Stimulated activated CD8-positive, alpha-beta memory T cell treated with anti-CD3 and anti-CD28 coated beads, Interleukin-4, amount 100 ng/mL, for 24 hours (primary cell): ENCODE measurements at regions not wholly inside any gene's neighbourhood (a gene's known extent, or its start where the extent isn't known, plus 50 kb on each side); places are given as distances from the start of the nearest gene placed in this dataset.

Experiments used
- DNase-seq: peaks from one replicate; pipeline ENCODE4 v3.0.0-alpha.2; 2020; ENCODE audit warnings: low read depth

DNA sequence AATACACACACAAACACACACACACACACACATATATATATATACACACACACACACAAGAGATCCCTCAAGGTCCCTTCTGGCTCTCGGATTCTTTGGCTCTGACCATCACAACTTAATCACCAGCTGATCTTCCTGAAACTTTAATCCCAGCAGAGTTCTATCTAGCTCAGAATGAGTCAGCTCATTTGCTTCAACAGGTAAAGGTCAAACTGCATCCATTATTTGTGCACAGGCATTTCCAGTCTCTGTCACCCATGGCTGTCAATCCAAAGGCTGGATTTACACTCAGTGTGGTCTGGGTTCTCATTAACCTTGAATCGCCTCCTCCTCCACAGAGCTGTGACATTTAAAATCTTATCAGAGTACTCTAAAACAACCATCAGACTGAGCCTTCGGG, 113.3 kb upstream of the TMPO start:
- DNase-seq: no peak

DNA sequence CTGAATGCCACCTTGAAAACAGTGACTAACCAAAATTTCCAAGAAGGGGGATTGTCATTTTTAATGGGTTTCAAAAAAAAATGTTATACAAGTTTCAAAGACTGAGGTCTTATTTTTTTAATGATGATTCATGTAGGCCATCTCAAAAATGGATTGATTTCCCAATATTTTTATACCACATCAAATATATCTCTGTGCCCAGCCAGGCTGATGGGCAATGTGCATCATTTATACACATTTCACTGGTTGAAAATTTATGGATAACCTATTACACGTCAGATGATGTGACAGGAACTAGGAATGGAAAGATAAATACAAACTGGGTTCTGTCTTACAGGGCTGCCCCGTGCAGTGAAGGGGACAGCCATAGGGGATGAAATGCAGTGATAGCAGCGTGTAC, 112.7 kb upstream of the TMPO start:
- DNase-seq: no peak

DNA sequence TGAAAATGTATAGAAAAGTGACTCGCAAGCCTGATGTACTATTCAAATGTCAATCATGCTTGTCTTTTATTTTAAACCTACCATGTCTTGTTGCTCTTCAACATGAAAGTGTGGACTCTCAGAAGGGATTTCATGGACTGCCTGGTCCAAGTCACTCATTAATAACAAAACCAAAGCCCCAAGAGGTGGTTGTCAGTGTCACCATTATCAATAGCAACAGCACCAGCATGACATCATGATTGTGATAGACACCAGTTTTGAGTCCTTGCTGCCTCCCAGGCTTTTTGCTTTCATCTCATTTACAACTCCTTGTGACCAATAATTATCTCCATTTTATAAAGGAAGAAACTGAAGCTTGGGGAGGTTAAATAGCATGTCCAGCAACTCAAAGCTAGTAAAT, 112.0 kb upstream of the TMPO start:
- no peak for DNase-seq

DNA sequence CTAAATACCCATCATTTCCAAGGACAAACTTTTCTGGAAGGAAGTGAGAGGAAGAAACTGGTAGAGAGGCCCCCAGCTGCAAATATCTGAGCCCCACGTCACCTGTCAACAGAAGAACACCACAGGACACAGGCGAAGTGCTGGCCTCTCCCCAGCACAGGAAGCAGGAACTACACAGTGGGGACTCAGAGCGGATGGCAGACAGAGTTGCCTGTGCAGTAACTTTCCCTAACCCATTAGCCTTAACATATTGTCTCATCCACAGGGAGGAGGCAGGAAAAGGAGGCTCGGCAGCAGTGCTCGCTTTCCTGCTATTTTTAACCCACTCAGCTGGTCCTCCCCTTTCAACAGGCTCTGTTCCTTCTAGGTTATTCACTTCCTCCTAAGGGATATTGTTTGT, 111.5 kb upstream of the TMPO start:
- no peak for DNase-seq

- DNase-seq: no peak
These were observed 109.5 kb upstream of the TMPO start for GRCh38 chr12:98405805-98406366.

- no peak for DNase-seq
These were observed 109.0 kb upstream of the TMPO start for GRCh38 chr12:98406378-98406777.

DNA sequence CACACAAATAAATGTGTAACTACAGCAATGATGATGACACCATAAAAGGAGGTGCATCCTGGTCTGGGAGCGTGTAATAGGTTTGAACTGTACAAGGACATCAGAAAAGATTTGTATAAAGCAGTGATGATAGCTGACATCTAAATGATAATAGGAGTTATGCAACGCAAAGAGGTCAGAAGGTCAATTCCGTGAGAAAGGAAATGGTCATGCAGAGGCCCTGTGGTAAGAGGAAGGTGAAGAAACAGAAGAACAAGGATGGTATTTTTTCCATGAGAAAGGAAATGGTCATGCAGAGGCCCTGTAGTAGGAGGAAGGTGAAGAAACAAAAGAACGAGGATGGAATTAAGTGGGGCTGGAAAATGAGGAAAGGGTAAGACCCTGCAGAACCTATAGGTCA, 106.7 kb upstream of the TMPO start:
- no peak for DNase-seq

DNA sequence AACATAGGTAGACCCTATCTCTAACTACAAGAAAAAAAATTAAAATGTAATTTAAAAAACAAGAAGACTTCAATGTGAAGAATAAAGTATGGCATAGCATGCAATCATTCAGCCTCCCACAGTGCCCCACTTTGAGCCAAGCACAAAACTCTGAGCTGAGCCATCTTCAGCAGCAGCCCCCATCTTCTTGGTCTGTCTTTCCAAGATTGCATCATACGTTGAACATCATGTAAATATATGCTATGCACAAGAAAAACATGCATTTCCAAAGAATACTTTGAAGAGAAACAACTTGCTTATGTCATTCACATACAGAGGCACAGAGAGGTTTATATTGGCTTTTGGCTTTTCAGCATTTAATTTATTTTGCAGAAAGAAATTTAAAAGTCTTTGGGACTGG, 105.8 kb upstream of the TMPO start:
- DNase-seq: no peak

- DNase-seq: no peak
These were observed 105.0 kb upstream of the TMPO start for GRCh38 chr12:98410356-98410755.

- DNase-seq: no peak
These were observed 98.5 kb upstream of the TMPO start for GRCh38 chr12:98416845-98417244.

- no peak for DNase-seq
These were observed 98.1 kb upstream of the TMPO start for GRCh38 chr12:98417266-98417665.

DNA sequence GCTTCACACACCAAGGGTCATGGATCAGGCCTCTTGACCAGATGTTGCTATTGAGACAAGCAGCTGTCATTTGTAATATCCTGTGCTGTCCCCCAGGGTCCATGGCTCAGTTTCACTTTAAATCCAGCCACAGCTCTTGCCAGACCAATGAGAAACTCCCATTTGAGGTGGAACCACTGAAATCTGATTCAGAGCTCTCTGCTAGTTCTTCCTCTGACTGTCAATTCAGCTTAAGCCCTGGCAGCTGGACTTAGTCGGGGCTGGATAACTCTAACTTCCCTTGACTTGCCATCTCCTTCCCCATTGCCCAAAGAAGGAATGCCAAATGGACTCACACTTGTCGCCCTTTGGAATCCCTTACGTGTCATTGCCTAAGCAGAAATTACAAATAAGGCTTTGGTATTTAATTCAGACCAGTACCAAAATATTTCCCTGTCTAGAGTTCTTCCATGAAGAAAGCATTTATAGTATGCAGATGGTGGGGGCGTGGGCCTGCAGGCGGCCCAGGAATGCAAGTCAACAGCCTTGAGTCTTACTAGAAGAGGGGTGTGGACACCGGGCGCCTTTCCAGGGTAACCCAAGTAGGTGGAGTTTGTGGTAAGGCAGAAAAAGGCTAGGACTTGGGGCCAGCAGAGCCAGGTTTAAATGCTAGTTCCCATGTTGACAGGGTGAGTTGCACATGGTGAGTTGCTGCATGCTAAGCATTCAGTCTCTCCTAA, 96.9 kb upstream of the TMPO start:
- DNase-seq: no peak

DNA sequence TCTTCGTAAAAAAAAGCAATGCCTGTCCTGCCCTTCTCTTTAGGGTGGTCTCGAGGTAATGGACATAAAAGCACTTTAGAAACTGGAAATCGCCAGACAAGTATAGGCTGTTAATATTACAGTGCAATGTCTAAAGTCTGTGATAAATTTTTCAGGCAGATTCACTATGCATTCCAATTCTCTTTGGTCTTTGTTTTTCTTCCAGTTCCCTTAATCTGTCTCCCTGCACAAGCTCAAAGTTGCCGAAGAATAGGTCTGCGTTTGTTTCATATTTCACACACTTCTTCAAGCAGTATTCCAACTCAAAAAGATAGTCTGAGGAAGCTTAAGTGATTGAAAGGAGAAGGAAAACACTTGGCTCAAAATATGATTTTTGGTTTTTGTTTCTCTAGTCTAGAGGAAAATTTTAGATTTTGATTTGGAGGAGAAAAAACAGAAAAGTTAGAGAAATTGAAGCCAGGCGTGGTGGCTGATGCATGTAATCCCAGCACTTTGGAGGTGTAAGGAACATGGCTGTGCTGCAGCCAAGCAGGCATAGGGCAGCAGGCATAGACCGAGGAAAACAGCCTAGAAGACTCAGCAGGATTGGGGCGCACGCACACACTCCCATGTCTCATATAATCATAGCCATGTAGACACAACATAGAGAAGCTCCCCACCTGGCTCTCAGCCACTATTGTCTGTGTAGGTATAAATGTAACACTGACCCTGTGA, 96.2 kb upstream of the TMPO start:
- DNase-seq: no peak

DNA sequence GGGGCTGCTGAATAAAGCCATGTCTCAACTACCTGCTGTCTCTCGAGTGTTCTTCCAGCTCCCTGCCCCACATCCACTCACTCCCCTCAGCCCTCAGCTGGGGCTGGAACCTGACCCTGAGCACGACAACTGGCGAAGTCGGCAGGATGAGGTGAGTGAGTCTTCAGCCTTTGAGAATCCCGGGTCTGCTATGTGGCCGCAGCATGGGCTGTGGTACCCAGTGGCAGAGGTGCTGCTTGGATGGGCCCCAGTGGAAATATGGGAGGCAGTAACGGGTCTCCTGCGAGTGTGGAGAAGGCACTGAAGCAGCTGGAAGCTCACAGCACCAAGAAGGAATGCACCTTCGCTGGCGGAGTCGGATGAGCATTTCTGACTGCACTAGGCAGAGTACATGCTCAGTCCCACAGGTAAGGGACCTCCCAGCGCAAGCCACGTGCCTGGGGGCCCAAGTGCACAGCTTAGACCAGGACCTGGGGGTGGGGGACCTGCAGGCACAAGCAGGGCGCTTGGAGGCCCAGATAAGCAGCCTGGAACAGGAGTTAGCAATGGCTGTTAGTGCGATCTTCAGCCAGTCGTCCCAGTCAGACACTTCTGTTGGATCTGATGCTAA, 95.5 kb upstream of the TMPO start:
- no peak for DNase-seq

GRCh38 chr12:98420461-98420860, 94.9 kb upstream of the TMPO start:
- no peak for DNase-seq

DNA sequence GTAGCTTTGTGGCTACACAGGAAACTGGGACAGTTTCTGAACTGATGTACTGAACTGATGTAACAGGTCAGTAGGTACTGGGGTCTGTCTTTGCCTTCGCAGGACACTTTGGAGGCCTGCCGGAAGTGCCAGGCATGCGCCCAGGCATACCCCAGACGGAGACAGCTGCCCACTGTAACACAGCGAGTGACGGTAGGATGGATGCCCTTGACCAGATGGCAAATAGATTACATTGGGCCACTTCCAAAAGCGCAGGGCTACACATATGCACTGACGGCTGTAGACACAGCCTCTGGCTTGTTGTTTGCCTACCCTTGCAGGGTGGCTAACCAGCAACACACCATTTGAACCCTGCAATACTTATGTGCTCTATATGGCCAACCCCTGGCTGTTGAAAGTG, 94.1 kb upstream of the TMPO start:
- DNase-seq: no peak

- no peak for DNase-seq
These were observed 93.0 kb upstream of the TMPO start for GRCh38 chr12:98422359-98422758.

GRCh38 chr12:98422812-98423211, 92.6 kb upstream of the TMPO start:
- no peak for DNase-seq

GRCh38 chr12:98423963-98424362, 91.4 kb upstream of the TMPO start:
- DNase-seq: no peak

DNA sequence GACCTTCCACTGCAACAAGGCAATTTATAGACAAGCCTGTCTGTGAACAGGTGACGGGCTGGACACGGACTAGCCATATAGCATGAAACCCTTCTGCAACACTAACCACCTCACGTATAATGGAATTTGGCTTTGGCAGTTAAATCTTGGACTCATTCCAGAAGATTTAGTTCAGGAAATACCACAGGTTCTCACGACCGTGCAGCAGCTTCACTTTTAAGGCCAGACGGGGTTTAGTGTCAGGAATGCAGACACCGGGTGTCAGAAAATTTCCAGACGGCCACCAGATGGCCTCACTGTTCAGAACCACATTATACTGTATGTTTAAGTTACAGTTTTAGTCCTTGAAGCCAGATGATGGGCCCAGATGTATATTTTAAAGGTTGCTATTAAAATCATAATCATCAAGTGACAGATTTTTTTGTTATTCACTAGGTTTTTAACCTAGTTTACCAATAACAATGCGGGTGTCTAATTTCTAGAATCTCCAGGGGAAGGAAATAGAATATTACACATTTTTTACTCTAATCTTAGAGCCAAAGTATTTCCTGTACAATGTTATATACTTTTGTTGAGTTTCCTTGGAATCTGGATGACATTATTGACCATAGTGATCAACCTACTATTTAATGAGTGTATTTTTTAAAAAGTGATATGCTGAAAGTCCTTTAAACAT, 90.5 kb upstream of the TMPO start:
- peak; percentile 13 for DNase-seq

GRCh38 chr12:98425859-98426258, 89.5 kb upstream of the TMPO start:
- no peak for DNase-seq

DNA sequence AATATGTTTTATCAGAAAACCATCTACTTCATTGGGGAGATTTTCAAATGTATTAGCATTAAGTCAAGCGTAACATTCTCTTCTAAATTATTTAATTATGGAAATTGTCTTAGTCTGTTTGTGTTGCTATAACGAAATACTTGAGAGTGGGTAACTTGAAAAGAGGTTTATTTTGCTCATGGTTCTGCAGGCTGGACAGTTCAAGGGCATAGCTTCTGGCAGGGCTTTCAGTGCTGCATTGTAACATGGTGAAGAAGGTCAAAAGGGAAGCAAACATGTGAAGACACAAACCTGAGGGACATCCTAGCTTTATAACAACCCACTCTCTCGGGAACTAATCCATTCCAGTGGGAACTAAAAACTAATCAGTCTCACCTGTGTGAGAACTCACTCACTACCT, 84.3 kb upstream of the TMPO start:
- no peak for DNase-seq

DNA sequence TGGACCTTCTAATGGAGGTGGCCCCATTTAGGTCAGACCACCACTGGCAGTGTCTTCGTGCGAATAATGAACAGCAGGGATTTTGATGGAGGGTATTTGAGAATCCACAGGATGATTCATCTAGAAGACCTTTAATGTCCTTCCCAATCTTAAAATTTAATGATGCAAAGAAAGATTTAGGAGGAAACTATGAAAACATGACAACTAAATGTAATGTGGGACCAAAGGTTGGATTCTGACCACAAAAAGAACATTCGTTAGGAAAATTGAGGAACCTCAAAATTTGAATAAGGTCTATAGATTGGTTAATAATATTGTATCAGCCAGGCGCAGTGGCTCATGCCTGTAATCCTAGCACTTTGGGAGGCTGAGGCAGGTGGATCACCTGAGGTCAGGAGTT, 78.2 kb upstream of the TMPO start:
- DNase-seq: no peak
